Breast epithelium (tissue), 4 donors: ENCODE measurements at regions not wholly inside any gene's neighbourhood (a gene's known extent, or its start where the extent isn't known, plus 50 kb on each side); places are given as distances from the start of the nearest gene placed in this dataset.

ENCODE experiments used
- DNase-seq, 2 donors: peaks; one replicate each; pipeline ENCODE4 v3.0.0-alpha.2; 2019; ENCODE audit warnings: low spot score in 2 of 2
- H3K27ac ChIP-seq, 2 donors: fragments of 200-600 bp; sonication (generic) in 1 of 2; one replicate each; pipeline ENCODE4 v1.5.1; 2016 to 2019; ENCODE audit warnings: mild to moderate bottlenecking in 1 of 2
- H3K27me3 ChIP-seq, 2 donors: fragments of 200-600 bp; sonication (generic) in 1 of 2; one replicate each; pipeline versions ENCODE4 v1.5.1 to v1.6.0; 2017 to 2019; ENCODE audit warnings: control low read depth in 1 of 2, mild to moderate bottlenecking in 1 of 2
- H3K36me3 ChIP-seq: fragments of 200-600 bp; one replicate; pipeline ENCODE4 v1.5.1; 2019
- H3K4me1 ChIP-seq, 2 donors: fragments of 200-600 bp; sonication (generic); one replicate each; pipeline ENCODE4 v1.5.1; 2016 to 2019; ENCODE audit warnings: control low read depth in 1 of 2
- H3K4me3 ChIP-seq, 3 donors: fragments of 200-600 bp; sonication (generic); 1 replicate in 2 of 3; 2 replicates in 1 of 3; pipeline ENCODE4 v1.5.1; 2016 to 2019; ENCODE audit warnings: mild to moderate bottlenecking in 3 of 3, moderate library complexity in 2 of 3
- H3K9me3 ChIP-seq, 2 donors: fragments of 200-600 bp; sonication (generic) in 1 of 2; one replicate each; pipeline ENCODE4 v1.5.1; 2016 to 2019; ENCODE audit warnings: control low read depth in 1 of 2
- CTCF ChIP-seq, 3 donors: fragments of 450-650 bp; IDR thresholded peaks; one replicate each; pipeline ENCODE4 v1.5.1; 2016 to 2017; ENCODE audit warnings: antibody characterized with exemption in 3 of 3, mild to moderate bottlenecking in 3 of 3, moderate library complexity in 3 of 3
- POLR2A ChIP-seq: fragments of 450-650 bp; IDR thresholded peaks from one replicate; pipeline ENCODE4 v1.6.1; 2016; ENCODE audit warnings: antibody characterized with exemption, mild to moderate bottlenecking, moderate library complexity
- POLR2AphosphoS5 ChIP-seq, 3 donors: sonication (generic); formaldehyde crosslinking; IDR thresholded peaks; one replicate each; pipeline ENCODE4 v1.6.1; 2017; ENCODE audit warnings: antibody characterized with exemption in 3 of 3
- intact Hi-C: fragments of 100-400 bp; cut with DNase I; formaldehyde crosslinking; loops from one replicate; pipeline ENCODE4 v1.15.1; 2023; ENCODE audit warnings: low total_unique reads

- no peaks in the 10 kb centered on the region for H3K9me3 ChIP-seq
- no peak overlapping the region for H3K27ac ChIP-seq
Measured at GRCh38 chr6:134740473-134741199, 209.3 kb downstream of the ALDH8A1 start.

GRCh38 chr6:134740027-134740373 lies 209.9 kb downstream of the ALDH8A1 start:
- Histone ChIP-seq H3K36me3 (no peaks in the 10 kb centered on the region), H3K27me3 (no peaks in the 10 kb centered on the region), H3K4me1 (no peaks in the 10 kb centered on the region), H3K27ac (no peak overlapping the region), H3K4me3 (no peak overlapping the region), H3K9me3 (no peaks in the 10 kb centered on the region)
- intact Hi-C loops: no loop called here
- TF ChIP-seq POLR2A (no peak), POLR2AphosphoS5 (IDR thresholded peaks at IDR 0.05) (no peak), CTCF (IDR thresholded peaks at IDR 0.05) (no peak)
- DNase-seq: no peak

More at GRCh38 chr6:134740473-134741199, 209.3 kb downstream of the ALDH8A1 start:
- intact Hi-C loops: no loop called here
- no peak for TF ChIP-seq POLR2A
- no peak for TF ChIP-seq CTCF (IDR thresholded peaks at IDR 0.05)
- no peak for TF ChIP-seq POLR2AphosphoS5 (IDR thresholded peaks at IDR 0.05)
- H3K27me3 ChIP-seq: no peaks in the 10 kb centered on the region
- no peak overlapping the region for H3K4me3 ChIP-seq
- no peak for DNase-seq
- no peaks in the 10 kb centered on the region for H3K4me1 ChIP-seq
- no peaks in the 10 kb centered on the region for H3K36me3 ChIP-seq

- DNase-seq: no peak
- TF ChIP-seq POLR2AphosphoS5 (IDR thresholded peaks at IDR 0.05) (no peak), CTCF (IDR thresholded peaks at IDR 0.05) (no peak), POLR2A (no peak)
- Histone ChIP-seq H3K36me3 (no peaks in the 10 kb centered on the region), H3K9me3 (no peaks in the 10 kb centered on the region), H3K27me3 (no peaks in the 10 kb centered on the region), H3K27ac (no peak overlapping the region), H3K4me3 (no peak overlapping the region), H3K4me1 (no peaks in the 10 kb centered on the region)
- intact Hi-C loops: no loop called here
Measured at GRCh38 chr6:134739299-134740026, 210.4 kb downstream of the ALDH8A1 start.

- Histone ChIP-seq H3K9me3 (no peaks in the 10 kb centered on the region), H3K36me3 (no peaks in the 10 kb centered on the region), H3K27ac (no peak overlapping the region), H3K4me3 (no peak overlapping the region), H3K4me1 (no peaks in the 10 kb centered on the region), H3K27me3 (no peaks in the 10 kb centered on the region)
- no peak for DNase-seq
- intact Hi-C loops: no loop called here
- no peak for TF ChIP-seq CTCF (IDR thresholded peaks at IDR 0.05)
- no peak for TF ChIP-seq POLR2AphosphoS5 (IDR thresholded peaks at IDR 0.05)
- TF ChIP-seq POLR2A: no peak
Measured at GRCh38 chr6:134738211-134738885, 211.6 kb downstream of the ALDH8A1 start.

- Histone ChIP-seq H3K4me1 (no peaks in the 10 kb centered on the region), H3K9me3 (no peaks in the 10 kb centered on the region), H3K36me3 (no peaks in the 10 kb centered on the region), H3K27me3 (no peaks in the 10 kb centered on the region), H3K4me3 (no peak overlapping the region), H3K27ac (no peak overlapping the region)
- TF ChIP-seq POLR2A: no peak
- no peak for TF ChIP-seq CTCF (IDR thresholded peaks at IDR 0.05)
- no peak for TF ChIP-seq POLR2AphosphoS5 (IDR thresholded peaks at IDR 0.05)
- intact Hi-C loops: no loop called here
- no peak for DNase-seq
Measured at GRCh38 chr6:134735461-134735860, 214.4 kb downstream of the ALDH8A1 start.
